GM12864 (cell line): ENCODE measurements at regions not wholly inside any gene's neighbourhood (a gene's known extent, or its start where the extent isn't known, plus 50 kb on each side); places are given as distances from the start of the nearest gene placed in this dataset.
"Not testable (repeated sequence)": the region's sequence is repeated elsewhere in the genome, so short reads cannot be mapped to it uniquely, and the experiment has no call there.

Experiments
- DNase-seq: peaks from one replicate; pipeline ENCODE4 v3.0.0-alpha.2; 2011; ENCODE audit warnings: low read depth
- H3K4me3 ChIP-seq: 2 replicates; pipeline ENCODE4 v1.5.1; 2011; ENCODE audit warnings: mild to moderate bottlenecking, low read depth, low read length, control low read depth
- CTCF ChIP-seq: IDR thresholded peaks from 2 replicates; pipeline ENCODE4 v1.5.1; 2011; ENCODE audit warnings: low read depth, mild to moderate bottlenecking, moderate library complexity, low read length, control low read depth, inconsistent platforms; ENCODE audit errors: missing control alignments

DNA sequence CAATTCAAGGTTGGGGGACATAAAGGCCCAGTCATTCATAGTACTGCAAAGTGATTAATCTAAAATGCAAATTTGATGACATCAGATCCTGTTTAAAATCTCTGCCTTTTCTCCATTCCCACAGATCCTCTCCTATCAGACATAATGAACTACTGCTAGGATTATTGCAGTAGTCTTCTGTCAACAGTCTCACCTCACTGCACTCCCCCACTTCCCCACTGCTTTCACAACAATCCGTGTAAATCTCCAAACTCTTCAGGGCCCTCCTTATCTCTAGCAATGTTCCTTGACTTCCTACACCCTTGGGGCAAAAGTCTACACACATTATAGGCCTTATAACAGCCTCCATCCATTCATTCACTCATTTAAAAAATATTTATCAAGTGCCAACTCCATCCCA, 112.4 kb downstream of the KBTBD2 start:
- H3K4me3 ChIP-seq, result no peak overlapping the region
- TF ChIP-seq CTCF, result no peak
- no peak for DNase-seq

DNA sequence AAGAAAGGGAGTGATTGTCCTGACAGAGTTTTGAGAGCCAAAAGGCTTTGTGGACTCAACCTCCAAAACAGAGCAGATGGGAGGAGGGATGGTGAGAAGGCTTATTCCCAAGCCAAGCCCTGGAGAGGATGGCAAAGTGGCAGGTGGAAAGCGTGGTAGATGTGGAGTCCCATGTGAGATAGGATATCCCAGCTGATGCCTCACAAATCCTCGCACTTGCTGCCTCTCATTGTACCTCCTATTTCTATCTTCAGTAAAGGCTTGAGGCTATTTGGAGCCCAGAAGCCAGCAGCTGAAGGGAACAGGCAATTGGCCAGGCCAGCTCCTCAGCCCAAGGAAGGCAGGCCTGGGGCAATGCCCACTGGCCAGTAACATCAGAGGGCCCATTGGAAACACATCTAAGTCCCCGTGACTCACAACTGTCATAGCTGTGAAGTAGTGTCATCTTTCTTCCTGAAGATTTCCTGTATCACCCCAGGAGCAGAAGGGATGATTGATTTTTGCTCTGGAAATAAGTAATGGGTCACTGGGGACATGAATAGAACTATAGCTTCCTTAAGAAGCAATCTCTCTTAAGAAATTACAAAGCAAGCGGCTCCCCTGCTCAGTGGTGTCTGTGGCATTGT, 114.4 kb downstream of the KBTBD2 start:
- not testable (repeated sequence) for DNase-seq, H3K4me3 ChIP-seq

GRCh38 chr7:32776318-32776717, 115.2 kb downstream of the KBTBD2 start:
- not testable (repeated sequence) for H3K4me3 ChIP-seq, DNase-seq

- DNase-seq, H3K4me3 ChIP-seq: not testable (repeated sequence)
Observed at GRCh38 chr7:32775809-32776208, 115.8 kb downstream of the KBTBD2 start.

GRCh38 chr7:32774541-32774951, 117.0 kb downstream of the KBTBD2 start:
- TF ChIP-seq CTCF, result no peak
- no peak for DNase-seq
- no peak overlapping the region for H3K4me3 ChIP-seq

- not testable (repeated sequence) for DNase-seq, H3K4me3 ChIP-seq
Observed at GRCh38 chr7:32768866-32769510, 122.6 kb downstream of the KBTBD2 start.

- DNase-seq, H3K4me3 ChIP-seq: not testable (repeated sequence)
Observed at GRCh38 chr7:32768338-32768737, 123.2 kb downstream of the KBTBD2 start.

GRCh38 chr7:32765649-32766251, 125.8 kb downstream of the KBTBD2 start:
- not testable (repeated sequence) for H3K4me3 ChIP-seq, DNase-seq

- DNase-seq, result no peak
- no peak overlapping the region for H3K4me3 ChIP-seq
- TF ChIP-seq CTCF, result no peak
Observed at GRCh38 chr7:32765185-32765584, 126.4 kb downstream of the KBTBD2 start.

GRCh38 chr7:32762925-32763293, 128.7 kb downstream of the KBTBD2 start:
- DNase-seq, result no peak
- no peak overlapping the region for H3K4me3 ChIP-seq
- no peak for TF ChIP-seq CTCF

GRCh38 chr7:32762206-32762924, 129.2 kb downstream of the KBTBD2 start:
- not testable (repeated sequence) for H3K4me3 ChIP-seq, DNase-seq
